ENCODE measurements at regions not wholly inside any gene's neighbourhood (a gene's known extent, or its start where the extent isn't known, plus 50 kb on each side); places are given as distances from the start of the nearest gene placed in this dataset.

- H3K4me1 ChIP-seq (ENCODE audit: insufficient read depth, low read length): no peaks in the 10 kb centered on the region
- no peak overlapping the region for H2BK120ac ChIP-seq (ENCODE audit: low read depth, low read length, poor library complexity, severe bottlenecking)
These were observed 82.3 kb upstream of the LPP start for GRCh38 chr3:188071636-188072035.

More at GRCh38 chr3:188071636-188072035, 82.3 kb upstream of the LPP start:
- H3K36me3 Mint-ChIP-seq (ENCODE audit: insufficient read depth in 1 of 3, low read depth in 3 of 3): no peaks in the 10 kb centered on the region
- no peak for DNase-seq
- Histone ChIP-seq H3K56ac (ENCODE audit: insufficient read length, low read depth, low read length) (no peak overlapping the region), H2BK20ac (ENCODE audit: low read depth, low read length, poor library complexity, severe bottlenecking) (no peak overlapping the region), H2BK5ac (ENCODE audit: insufficient read length, low read length) (no peak overlapping the region), H3K4me2 (ENCODE audit: insufficient read depth, insufficient read length, low read length) (no peak overlapping the region), H3K79me1 (ENCODE audit: insufficient read depth, low read depth, low read length, poor library complexity, severe bottlenecking) (no peaks in the 10 kb centered on the region), H3K23ac (ENCODE audit: insufficient read length, low read depth, low read length) (no peak overlapping the region), H3K9ac (ENCODE audit: extremely low read depth, insufficient read length, low read length) (no peak overlapping the region), H3K23me2 (ENCODE audit: insufficient read length, low read depth, low read length, poor library complexity, severe bottlenecking) (no peaks in the 10 kb centered on the region), H2BK15ac (ENCODE audit: low read depth, low read length) (no peak overlapping the region), H3K79me2 (ENCODE audit: insufficient read depth, low read length) (no peaks in the 10 kb centered on the region), H3K4ac (ENCODE audit: low read depth, low read length) (no peak overlapping the region), H3K18ac (ENCODE audit: insufficient read length, low read depth, low read length) (no peak overlapping the region), H4K20me1 (ENCODE audit: control insufficient read depth, insufficient read depth, insufficient read length) (no peaks in the 10 kb centered on the region), H3K9me3 (ENCODE audit: control insufficient read depth, low read depth, low read length) (no peaks in the 10 kb centered on the region), H4K91ac (ENCODE audit: insufficient read length, low read depth, low read length) (no peak overlapping the region), H2AFZ (ENCODE audit: low read length) (no peak overlapping the region), H2AK5ac (ENCODE audit: insufficient read length, low read length) (no peak overlapping the region), H4K5ac (ENCODE audit: insufficient read length, low read depth, low read length) (no peak overlapping the region), H4K8ac (replicated peaks; ENCODE audit: insufficient read length, low read depth, low read length) (no peak overlapping the region), H3T11ph (ENCODE audit: low read length) (no peak overlapping the region), H3K27ac (ENCODE audit: insufficient read length, low read depth, low read length) (no peak overlapping the region), H3K14ac (ENCODE audit: insufficient read depth, low read length) (no peak overlapping the region), H2BK12ac (ENCODE audit: insufficient read length, low read depth, low read length) (no peak overlapping the region), H3K27me3 (ENCODE audit: insufficient read depth, low read length) (no peaks in the 10 kb centered on the region)
- H3K4me1 Mint-ChIP-seq: no peaks in the 10 kb centered on the region
- TF ChIP-seq, protein P1, sequence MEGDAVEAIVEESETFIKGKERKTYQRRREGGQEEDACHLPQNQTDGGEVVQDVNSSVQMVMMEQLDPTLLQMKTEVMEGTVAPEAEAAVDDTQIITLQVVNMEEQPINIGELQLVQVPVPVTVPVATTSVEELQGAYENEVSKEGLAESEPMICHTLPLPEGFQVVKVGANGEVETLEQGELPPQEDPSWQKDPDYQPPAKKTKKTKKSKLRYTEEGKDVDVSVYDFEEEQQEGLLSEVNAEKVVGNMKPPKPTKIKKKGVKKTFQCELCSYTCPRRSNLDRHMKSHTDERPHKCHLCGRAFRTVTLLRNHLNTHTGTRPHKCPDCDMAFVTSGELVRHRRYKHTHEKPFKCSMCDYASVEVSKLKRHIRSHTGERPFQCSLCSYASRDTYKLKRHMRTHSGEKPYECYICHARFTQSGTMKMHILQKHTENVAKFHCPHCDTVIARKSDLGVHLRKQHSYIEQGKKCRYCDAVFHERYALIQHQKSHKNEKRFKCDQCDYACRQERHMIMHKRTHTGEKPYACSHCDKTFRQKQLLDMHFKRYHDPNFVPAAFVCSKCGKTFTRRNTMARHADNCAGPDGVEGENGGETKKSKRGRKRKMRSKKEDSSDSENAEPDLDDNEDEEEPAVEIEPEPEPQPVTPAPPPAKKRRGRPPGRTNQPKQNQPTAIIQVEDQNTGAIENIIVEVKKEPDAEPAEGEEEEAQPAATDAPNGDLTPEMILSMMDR (conservative IDR thresholded peaks at IDR 0.05): no peak
- no CpG with 5 or more reads among the region's 2 CpGs for WGBS (ENCODE audit: extremely low coverage, insufficient read length, low lambda C conversion rate)
- H3K4me3 Mint-ChIP-seq: no peak overlapping the region
- no peaks in the 10 kb centered on the region for H3K27me3 Mint-ChIP-seq (ENCODE audit: low read depth)
- H3K27ac Mint-ChIP-seq: no peak overlapping the region
- H3K9me3 Mint-ChIP-seq: no peaks in the 10 kb centered on the region

All from H9 (cell line).